Vagina (tissue), 2 donors: ENCODE measurements at regions not wholly inside any gene's neighbourhood (a gene's known extent, or its start where the extent isn't known, plus 50 kb on each side); places are given as distances from the start of the nearest gene placed in this dataset.

ENCODE experiments used
- POLR2A ChIP-seq, 2 donors: fragments of 450-650 bp; IDR thresholded peaks; one replicate each; pipeline ENCODE4 v1.6.1; 2017; ENCODE audit warnings: antibody characterized with exemption in 2 of 2, mild to moderate bottlenecking in 2 of 2, moderate library complexity in 2 of 2
- POLR2AphosphoS5 ChIP-seq, 2 donors: sonication (generic); formaldehyde crosslinking; IDR thresholded peaks; one replicate each; pipeline ENCODE4 v1.9.0; 2017; ENCODE audit warnings: antibody characterized with exemption in 2 of 2, mild to moderate bottlenecking in 2 of 2, low read depth in 1 of 2; ENCODE audit not compliant: insufficient read depth in 1 of 2
- TF ChIP-seq, protein P1 (sequence below), 3 experiments: fragments of 450-650 bp in 2 of 3; fragments of 200-600 bp in 1 of 3; sonication (generic) in 1 of 3; IDR thresholded peaks; one replicate each; pipeline ENCODE4 v1.5.1; 2017 to 2019; ENCODE audit warnings: antibody characterized with exemption in 3 of 3, mild to moderate bottlenecking in 2 of 3, moderate library complexity in 2 of 3

DNA sequence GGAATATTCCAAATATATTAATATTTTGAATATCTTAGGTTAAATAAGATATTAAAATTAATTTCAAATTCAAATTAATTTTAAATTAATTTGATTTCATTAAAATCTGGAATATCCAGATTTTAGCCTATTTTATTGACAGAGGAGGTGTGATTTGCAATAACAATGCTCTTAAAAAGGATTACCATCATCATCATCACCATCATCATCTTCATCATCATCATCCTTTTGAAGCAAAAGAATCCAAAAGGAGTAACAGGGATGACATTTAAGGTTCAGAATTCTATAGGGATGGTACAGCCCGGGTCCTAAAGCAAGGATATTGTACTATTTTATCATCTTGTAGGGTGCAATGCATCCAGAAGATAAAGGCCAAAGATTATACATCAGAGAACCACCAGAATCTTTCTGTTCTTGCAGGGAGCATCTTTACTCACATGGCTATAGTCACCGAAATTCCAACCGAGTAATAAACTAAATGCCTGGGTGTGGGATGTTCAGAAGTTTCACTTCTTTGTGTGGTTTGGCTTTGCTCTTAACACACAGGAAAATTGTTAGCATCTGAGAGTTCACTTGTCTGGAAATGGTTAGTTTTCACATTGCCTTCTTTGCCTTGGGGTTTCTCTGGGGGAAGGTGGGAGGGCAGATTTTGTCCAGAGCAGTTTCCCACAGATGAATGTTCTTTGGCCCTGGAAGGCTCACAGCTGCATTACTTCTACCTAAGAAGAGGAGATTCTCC, 99.1 kb upstream of the ITGA6 start:
- TF ChIP-seq POLR2A (IDR thresholded peaks at IDR 0.05) (no peak), POLR2AphosphoS5 (IDR thresholded peaks at IDR 0.05; ENCODE audit: insufficient read depth in 1 of 2, low read depth in 1 of 2) (no peak)
- TF ChIP-seq, protein P1, sequence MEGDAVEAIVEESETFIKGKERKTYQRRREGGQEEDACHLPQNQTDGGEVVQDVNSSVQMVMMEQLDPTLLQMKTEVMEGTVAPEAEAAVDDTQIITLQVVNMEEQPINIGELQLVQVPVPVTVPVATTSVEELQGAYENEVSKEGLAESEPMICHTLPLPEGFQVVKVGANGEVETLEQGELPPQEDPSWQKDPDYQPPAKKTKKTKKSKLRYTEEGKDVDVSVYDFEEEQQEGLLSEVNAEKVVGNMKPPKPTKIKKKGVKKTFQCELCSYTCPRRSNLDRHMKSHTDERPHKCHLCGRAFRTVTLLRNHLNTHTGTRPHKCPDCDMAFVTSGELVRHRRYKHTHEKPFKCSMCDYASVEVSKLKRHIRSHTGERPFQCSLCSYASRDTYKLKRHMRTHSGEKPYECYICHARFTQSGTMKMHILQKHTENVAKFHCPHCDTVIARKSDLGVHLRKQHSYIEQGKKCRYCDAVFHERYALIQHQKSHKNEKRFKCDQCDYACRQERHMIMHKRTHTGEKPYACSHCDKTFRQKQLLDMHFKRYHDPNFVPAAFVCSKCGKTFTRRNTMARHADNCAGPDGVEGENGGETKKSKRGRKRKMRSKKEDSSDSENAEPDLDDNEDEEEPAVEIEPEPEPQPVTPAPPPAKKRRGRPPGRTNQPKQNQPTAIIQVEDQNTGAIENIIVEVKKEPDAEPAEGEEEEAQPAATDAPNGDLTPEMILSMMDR (IDR thresholded peaks at IDR 0.05) = no peak
